GM12892 (cell line): ENCODE measurements at regions not wholly inside any gene's neighbourhood (a gene's known extent, or its start where the extent isn't known, plus 50 kb on each side); places are given as distances from the start of the nearest gene placed in this dataset.

Experiments
- DNase-seq: peaks from one replicate; pipeline ENCODE4 v3.0.0; 2011; ENCODE audit not compliant: insufficient read length
- FAIRE-seq: peaks from 2 replicates; lab custom pipeline; 2011; peaks lifted over from hg19 to GRCh38; lab: Jason Lieb, UNC
- POLR2A ChIP-seq: IDR thresholded peaks from 2 replicates; pipeline ENCODE4 v1.6.1; 2011; ENCODE audit warnings: low read depth, low read length, control low read depth
- POLR2AphosphoS5 ChIP-seq: IDR thresholded peaks from 2 replicates; pipeline ENCODE4 v1.6.1; 2011; ENCODE audit warnings: low read depth, low read length, control low read depth
- TAF1 ChIP-seq: IDR thresholded peaks from 2 replicates; pipeline ENCODE4 v1.6.1; 2011; ENCODE audit warnings: low read depth, mild to moderate bottlenecking, control low read depth, low read length, borderline replicate concordance

- TF ChIP-seq POLR2AphosphoS5 (no peak), TAF1 (no peak), POLR2A (no peak)
- no peak for FAIRE-seq
- DNase-seq, result no peak
Measured at GRCh38 chr6:74170118-74170517, 474.1 kb downstream of the CD109 start.

GRCh38 chr6:74167976-74168375 lies 472.0 kb downstream of the CD109 start:
- TF ChIP-seq POLR2A, result no peak
- TF ChIP-seq TAF1, result no peak
- no peak for TF ChIP-seq POLR2AphosphoS5
- FAIRE-seq, result no peak
- no peak for DNase-seq

GRCh38 chr6:74167511-74167910 lies 471.5 kb downstream of the CD109 start:
- TF ChIP-seq TAF1 (no peak), POLR2AphosphoS5 (no peak), POLR2A (no peak)
- FAIRE-seq, result no peak
- DNase-seq, result no peak

- no peak for DNase-seq
- no peak for FAIRE-seq
- TF ChIP-seq POLR2A (no peak), TAF1 (no peak), POLR2AphosphoS5 (no peak)
Measured at GRCh38 chr6:74166849-74167248, 470.8 kb downstream of the CD109 start.

GRCh38 chr6:74161380-74161779 lies 465.4 kb downstream of the CD109 start:
- DNase-seq (no peak), FAIRE-seq (no peak)
- TF ChIP-seq POLR2AphosphoS5, result no peak
- TF ChIP-seq POLR2A, result no peak
- TF ChIP-seq TAF1, result no peak

- no peak for TF ChIP-seq POLR2AphosphoS5
- no peak for TF ChIP-seq POLR2A
- no peak for TF ChIP-seq TAF1
- FAIRE-seq, result no peak
- DNase-seq, result no peak
Measured at GRCh38 chr6:74152096-74152675, 456.2 kb downstream of the CD109 start.

GRCh38 chr6:74145931-74146330 lies 449.9 kb downstream of the CD109 start:
- FAIRE-seq (no peak), DNase-seq (no peak)
- TF ChIP-seq POLR2AphosphoS5, result no peak
- TF ChIP-seq POLR2A, result no peak
- TF ChIP-seq TAF1, result no peak

- TF ChIP-seq TAF1, result no peak
- no peak for TF ChIP-seq POLR2A
- no peak for TF ChIP-seq POLR2AphosphoS5
- FAIRE-seq (no peak), DNase-seq (no peak)
Measured at GRCh38 chr6:74137911-74138310, 441.9 kb downstream of the CD109 start.

GRCh38 chr6:74134327-74134726 lies 438.3 kb downstream of the CD109 start:
- DNase-seq (no peak), FAIRE-seq (no peak)
- no peak for TF ChIP-seq POLR2A
- TF ChIP-seq POLR2AphosphoS5, result no peak
- no peak for TF ChIP-seq TAF1

- TF ChIP-seq TAF1 (no peak), POLR2A (no peak), POLR2AphosphoS5 (no peak)
- FAIRE-seq (no peak), DNase-seq (no peak)
Measured at GRCh38 chr6:74133073-74133472, 437.1 kb downstream of the CD109 start.

- DNase-seq, result no peak
- no peak for TF ChIP-seq POLR2AphosphoS5
- TF ChIP-seq POLR2A, result no peak
- no peak for TF ChIP-seq TAF1
- no peak for FAIRE-seq
Measured at GRCh38 chr6:74130641-74131040, 434.6 kb downstream of the CD109 start.

- DNase-seq (no peak), FAIRE-seq (no peak)
- TF ChIP-seq POLR2AphosphoS5 (no peak), TAF1 (no peak), POLR2A (no peak)
Measured at GRCh38 chr6:74128536-74128935, 432.5 kb downstream of the CD109 start.

GRCh38 chr6:74117113-74117512 lies 421.1 kb downstream of the CD109 start:
- no peak for DNase-seq

More at GRCh38 chr6:74117113-74117512, 421.1 kb downstream of the CD109 start:
- FAIRE-seq, result no peak
- TF ChIP-seq POLR2A, result no peak
- no peak for TF ChIP-seq TAF1
- no peak for TF ChIP-seq POLR2AphosphoS5
